ENCODE measurements at regions not wholly inside any gene's neighbourhood (a gene's known extent, or its start where the extent isn't known, plus 50 kb on each side); places are given as distances from the start of the nearest gene placed in this dataset.

DNA sequence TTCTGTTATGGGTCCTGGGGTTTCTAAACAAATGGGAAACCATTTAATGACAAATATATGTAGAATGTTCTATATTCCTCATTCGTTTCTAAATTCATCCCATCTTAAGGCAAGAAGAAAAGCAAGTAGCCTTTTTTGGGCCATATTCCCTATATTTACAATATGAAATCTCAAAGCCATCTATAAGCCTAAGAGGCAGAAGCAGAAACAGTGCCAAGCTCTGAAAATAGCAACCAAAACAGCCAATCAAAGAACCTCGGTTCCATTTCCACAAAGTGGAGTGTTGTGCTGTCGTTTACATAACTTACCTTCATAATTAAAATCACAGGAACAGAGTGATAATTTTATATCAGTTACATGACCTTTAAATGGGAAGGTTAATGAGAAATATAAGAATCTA, 330.6 kb upstream of the GATB start:
- WGBS (ENCODE audit: insufficient coverage), result no CpG with 5 or more reads among the region's 3 CpGs
- Histone ChIP-seq H4K20me1 (ENCODE audit: insufficient read depth, low read length) (no peaks in the 10 kb centered on the region), H3K36me3 (replicated peaks in 1 of 2; ENCODE audit: control insufficient read depth in 1 of 2, insufficient read depth in 2 of 2, low read length in 2 of 2) (no peaks in the 10 kb centered on the region), H3K4me3 (replicated peaks in 1 of 3; ENCODE audit: low read depth in 2 of 3, low read length in 3 of 3) (no peak overlapping the region), H3K27me3 (ENCODE audit: control insufficient read depth in 2 of 2, insufficient read depth in 2 of 2, low read length in 2 of 2) (no peaks in the 10 kb centered on the region), H3K4me1 (ENCODE audit: control insufficient read depth in 1 of 2, insufficient read depth in 2 of 2, low read length in 2 of 2) (no peaks in the 10 kb centered on the region), H3K27ac (ENCODE audit: low read depth in 1 of 2, low read length in 2 of 2) (no peak overlapping the region), H3K9me3 (replicated peaks in 1 of 2; ENCODE audit: control insufficient read depth in 1 of 2, insufficient read depth in 1 of 2, low read length in 2 of 2) (peaks cover 0 to 5% of the 10 kb centered on the region in 2 donors), H3K4me2 (replicated peaks; ENCODE audit: extremely low read depth, low read length, poor library complexity, severe bottlenecking) (no peak overlapping the region), H2AFZ (ENCODE audit: insufficient read depth, low read depth, low read length, poor library complexity, severe bottlenecking) (no peak overlapping the region), H3K79me2 (ENCODE audit: insufficient read depth, low read length) (no peaks in the 10 kb centered on the region), H3K9ac (ENCODE audit: insufficient read depth, low read length, poor library complexity, severe bottlenecking) (no peak overlapping the region)
- intact Hi-C loops (cut with micrococcal nuclease), result no loop called here
- Mint-ChIP-seq H3K27me3 (ENCODE audit: low read depth in 3 of 3) (peaks cover 0 to 3% (median 0%) of the 10 kb centered on the region in 3 donors), H3K27ac (no peak overlapping the region), H3K4me3 (no peak overlapping the region), H3K36me3 (no peaks in the 10 kb centered on the region), H3K9me3 (peaks cover 4 to 12% (median 5%) of the 10 kb centered on the region in 7 donors), H3K4me1 (no peaks in the 10 kb centered on the region)
- TF ChIP-seq, protein P1, sequence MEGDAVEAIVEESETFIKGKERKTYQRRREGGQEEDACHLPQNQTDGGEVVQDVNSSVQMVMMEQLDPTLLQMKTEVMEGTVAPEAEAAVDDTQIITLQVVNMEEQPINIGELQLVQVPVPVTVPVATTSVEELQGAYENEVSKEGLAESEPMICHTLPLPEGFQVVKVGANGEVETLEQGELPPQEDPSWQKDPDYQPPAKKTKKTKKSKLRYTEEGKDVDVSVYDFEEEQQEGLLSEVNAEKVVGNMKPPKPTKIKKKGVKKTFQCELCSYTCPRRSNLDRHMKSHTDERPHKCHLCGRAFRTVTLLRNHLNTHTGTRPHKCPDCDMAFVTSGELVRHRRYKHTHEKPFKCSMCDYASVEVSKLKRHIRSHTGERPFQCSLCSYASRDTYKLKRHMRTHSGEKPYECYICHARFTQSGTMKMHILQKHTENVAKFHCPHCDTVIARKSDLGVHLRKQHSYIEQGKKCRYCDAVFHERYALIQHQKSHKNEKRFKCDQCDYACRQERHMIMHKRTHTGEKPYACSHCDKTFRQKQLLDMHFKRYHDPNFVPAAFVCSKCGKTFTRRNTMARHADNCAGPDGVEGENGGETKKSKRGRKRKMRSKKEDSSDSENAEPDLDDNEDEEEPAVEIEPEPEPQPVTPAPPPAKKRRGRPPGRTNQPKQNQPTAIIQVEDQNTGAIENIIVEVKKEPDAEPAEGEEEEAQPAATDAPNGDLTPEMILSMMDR (IDR thresholded peaks at IDR 0.05), result no peak
- DNase-seq, result no peak

DNA sequence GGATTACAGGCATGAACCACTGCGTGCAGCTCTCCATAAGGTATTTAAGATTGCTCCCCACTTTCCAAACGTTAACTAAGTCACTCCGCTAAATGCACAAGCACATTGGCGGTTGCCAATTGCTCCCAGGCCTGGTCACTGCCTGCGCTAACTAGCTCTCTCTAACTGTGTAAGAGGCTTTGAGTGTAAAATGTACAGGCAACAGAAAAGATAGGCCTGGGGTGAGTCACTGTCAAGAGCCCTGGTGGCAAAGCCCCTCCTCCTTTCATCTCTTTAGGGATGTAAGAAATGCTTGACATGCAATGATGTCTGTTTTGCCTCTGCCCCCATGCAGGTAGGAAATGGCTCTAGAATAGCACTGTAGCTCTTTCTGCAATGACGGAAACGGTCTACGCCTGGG, 329.7 kb upstream of the GATB start:
- no peaks in the 10 kb centered on the region for H3K36me3 Mint-ChIP-seq
- H3K9me3 Mint-ChIP-seq, result peaks cover 4 to 12% (median 5%) of the 10 kb centered on the region in 7 donors
- H3K27me3 Mint-ChIP-seq (ENCODE audit: low read depth in 3 of 3), result peaks cover 0 to 3% (median 0%) of the 10 kb centered on the region in 3 donors
- no peak overlapping the region for H3K4me2 ChIP-seq (replicated peaks; ENCODE audit: extremely low read depth, low read length, poor library complexity, severe bottlenecking)
- H3K79me2 ChIP-seq (ENCODE audit: insufficient read depth, low read length), result no peaks in the 10 kb centered on the region
- H3K9ac ChIP-seq (ENCODE audit: insufficient read depth, low read length, poor library complexity, severe bottlenecking), result no peak overlapping the region
- intact Hi-C loops (cut with micrococcal nuclease), result no loop called here
- H3K9me3 ChIP-seq (replicated peaks in 1 of 2; ENCODE audit: control insufficient read depth in 1 of 2, insufficient read depth in 1 of 2, low read length in 2 of 2), result peaks cover 0 to 5% of the 10 kb centered on the region in 2 donors
- no peaks in the 10 kb centered on the region for H3K27me3 ChIP-seq (ENCODE audit: control insufficient read depth in 2 of 2, insufficient read depth in 2 of 2, low read length in 2 of 2)
- no peak overlapping the region for H3K27ac ChIP-seq (ENCODE audit: low read depth in 1 of 2, low read length in 2 of 2)
- H3K4me3 ChIP-seq (replicated peaks in 1 of 3; ENCODE audit: low read depth in 2 of 3, low read length in 3 of 3), result no peak overlapping the region
- WGBS (ENCODE audit: insufficient coverage), result 83% methylated on average over 4 of the region's 8 CpGs
- H3K4me1 Mint-ChIP-seq, result no peaks in the 10 kb centered on the region
- no peak overlapping the region for H3K27ac Mint-ChIP-seq
- DNase-seq, result no peak
- H4K20me1 ChIP-seq (ENCODE audit: insufficient read depth, low read length), result no peaks in the 10 kb centered on the region
- no peak overlapping the region for H3K4me3 Mint-ChIP-seq
- H2AFZ ChIP-seq (ENCODE audit: insufficient read depth, low read depth, low read length, poor library complexity, severe bottlenecking), result peak overlapping the region; percentile 6
- no peaks in the 10 kb centered on the region for H3K4me1 ChIP-seq (ENCODE audit: control insufficient read depth in 1 of 2, insufficient read depth in 2 of 2, low read length in 2 of 2)
- H3K36me3 ChIP-seq (replicated peaks in 1 of 2; ENCODE audit: control insufficient read depth in 1 of 2, insufficient read depth in 2 of 2, low read length in 2 of 2), result no peaks in the 10 kb centered on the region
- TF ChIP-seq, protein P1 (IDR thresholded peaks at IDR 0.05), result no peak

All from CD14-positive monocyte (primary cell).